ENCODE measurements at regions not wholly inside any gene's neighbourhood (a gene's known extent, or its start where the extent isn't known, plus 50 kb on each side); places are given as distances from the start of the nearest gene placed in this dataset.

DNA sequence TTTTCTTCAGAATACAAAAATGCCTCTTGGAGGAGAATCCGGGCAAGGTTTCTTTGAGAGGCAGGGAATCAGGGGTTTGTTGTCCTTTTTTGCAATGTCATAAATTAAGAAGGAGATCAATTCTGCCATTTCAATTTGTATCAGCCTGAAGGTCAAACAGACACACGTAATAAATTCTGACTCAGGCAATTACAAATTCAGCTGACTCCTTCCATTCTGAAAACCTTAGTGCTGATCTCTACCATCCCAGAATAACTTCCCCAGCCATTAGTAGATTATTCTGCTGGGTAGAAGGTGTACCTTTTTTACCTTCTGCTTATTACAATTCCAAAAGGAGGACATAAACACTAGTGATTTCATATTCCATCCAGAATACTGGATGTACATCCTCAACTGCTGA, 516.6 kb downstream of the AGTPBP1 start:
- TF ChIP-seq, protein P1, sequence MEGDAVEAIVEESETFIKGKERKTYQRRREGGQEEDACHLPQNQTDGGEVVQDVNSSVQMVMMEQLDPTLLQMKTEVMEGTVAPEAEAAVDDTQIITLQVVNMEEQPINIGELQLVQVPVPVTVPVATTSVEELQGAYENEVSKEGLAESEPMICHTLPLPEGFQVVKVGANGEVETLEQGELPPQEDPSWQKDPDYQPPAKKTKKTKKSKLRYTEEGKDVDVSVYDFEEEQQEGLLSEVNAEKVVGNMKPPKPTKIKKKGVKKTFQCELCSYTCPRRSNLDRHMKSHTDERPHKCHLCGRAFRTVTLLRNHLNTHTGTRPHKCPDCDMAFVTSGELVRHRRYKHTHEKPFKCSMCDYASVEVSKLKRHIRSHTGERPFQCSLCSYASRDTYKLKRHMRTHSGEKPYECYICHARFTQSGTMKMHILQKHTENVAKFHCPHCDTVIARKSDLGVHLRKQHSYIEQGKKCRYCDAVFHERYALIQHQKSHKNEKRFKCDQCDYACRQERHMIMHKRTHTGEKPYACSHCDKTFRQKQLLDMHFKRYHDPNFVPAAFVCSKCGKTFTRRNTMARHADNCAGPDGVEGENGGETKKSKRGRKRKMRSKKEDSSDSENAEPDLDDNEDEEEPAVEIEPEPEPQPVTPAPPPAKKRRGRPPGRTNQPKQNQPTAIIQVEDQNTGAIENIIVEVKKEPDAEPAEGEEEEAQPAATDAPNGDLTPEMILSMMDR (IDR thresholded peaks at IDR 0.05) = no peak
- TF ChIP-seq POLR2A (IDR thresholded peaks at IDR 0.05) (no peak), POLR2AphosphoS5 (IDR thresholded peaks at IDR 0.05) (no peak)

Data from transverse colon (tissue), 4 donors.